Ishikawa (cell line): ENCODE measurements at regions not wholly inside any gene's neighbourhood (a gene's known extent, or its start where the extent isn't known, plus 50 kb on each side); places are given as distances from the start of the nearest gene placed in this dataset.

ENCODE experiments used
- CEBPB ChIP-seq: IDR thresholded peaks from 2 replicates; pipeline ENCODE4 v1.6.1; 2012
- CREB1 ChIP-seq: IDR thresholded peaks from 2 replicates; pipeline ENCODE4 v1.6.1; 2012; ENCODE audit warnings: low read depth
- EGR1 ChIP-seq: IDR thresholded peaks from 2 replicates; pipeline ENCODE4 v1.6.1; 2012
- EP300 ChIP-seq: IDR thresholded peaks from 2 replicates; pipeline ENCODE4 v1.6.1; 2012; ENCODE audit warnings: borderline replicate concordance
- FOXM1 ChIP-seq: IDR thresholded peaks from 2 replicates; pipeline ENCODE4 v1.6.1; 2012; ENCODE audit warnings: low read depth, borderline replicate concordance
- NFIC ChIP-seq: IDR thresholded peaks from 2 replicates; pipeline ENCODE4 v1.6.1; 2012
- RAD21 ChIP-seq: IDR thresholded peaks from 2 replicates; pipeline ENCODE4 v1.6.1; 2012; ENCODE audit warnings: low read depth
- TAF1 ChIP-seq: IDR thresholded peaks from 2 replicates; pipeline ENCODE4 v1.6.1; 2012; ENCODE audit warnings: low read depth, mild to moderate bottlenecking
- TCF12 ChIP-seq: IDR thresholded peaks from 2 replicates; pipeline ENCODE4 v1.6.1; 2012; ENCODE audit warnings: low read depth
- TEAD4 ChIP-seq: IDR thresholded peaks from 2 replicates; pipeline ENCODE4 v1.6.1; 2012
- YY1 ChIP-seq: IDR thresholded peaks from 2 replicates; pipeline ENCODE4 v1.6.1; 2012; ENCODE audit warnings: low read depth
- ZBTB7A ChIP-seq: IDR thresholded peaks from 2 replicates; pipeline ENCODE4 v1.6.1; 2012; ENCODE audit warnings: low read depth
- TF ChIP-seq, protein P1 (sequence below): IDR thresholded peaks from 2 replicates; pipeline ENCODE4 v1.6.1; 2012; ENCODE audit warnings: low read depth, mild to moderate bottlenecking
- TF ChIP-seq, protein P2 (sequence below): IDR thresholded peaks from 2 replicates; pipeline ENCODE4 v1.6.1; 2012
- TF ChIP-seq, protein P3 (sequence below): IDR thresholded peaks from 2 replicates; pipeline ENCODE4 v1.6.1; 2012

DNA sequence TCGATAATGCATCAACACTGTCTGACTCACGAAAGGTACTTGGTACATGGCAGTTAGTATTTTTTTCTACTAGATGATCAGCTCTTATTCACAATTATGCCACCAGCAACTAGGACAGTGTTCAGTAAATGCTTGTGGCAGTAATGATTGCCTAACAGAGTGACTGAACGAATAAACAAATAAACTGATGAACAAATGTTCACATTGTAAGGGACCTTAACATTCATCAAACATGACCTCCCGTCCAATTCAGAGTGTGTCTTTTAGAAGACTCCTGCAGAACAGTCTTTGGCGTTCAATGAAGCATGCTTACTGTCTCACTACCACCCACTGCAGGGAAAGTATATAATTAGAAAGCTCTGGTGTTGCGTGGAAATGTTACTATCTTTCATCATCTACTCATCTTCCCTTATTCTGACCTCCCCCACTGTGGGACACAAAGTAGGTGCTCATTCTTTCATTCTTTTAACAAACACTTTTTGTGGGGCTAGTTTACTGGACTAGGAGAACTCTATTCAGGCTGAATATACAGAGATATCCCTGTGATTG, 319.3 kb downstream of the RAB28 start:
- no peak for TF ChIP-seq CEBPB
- TF ChIP-seq EP300, result no peak
- TF ChIP-seq, protein P1, sequence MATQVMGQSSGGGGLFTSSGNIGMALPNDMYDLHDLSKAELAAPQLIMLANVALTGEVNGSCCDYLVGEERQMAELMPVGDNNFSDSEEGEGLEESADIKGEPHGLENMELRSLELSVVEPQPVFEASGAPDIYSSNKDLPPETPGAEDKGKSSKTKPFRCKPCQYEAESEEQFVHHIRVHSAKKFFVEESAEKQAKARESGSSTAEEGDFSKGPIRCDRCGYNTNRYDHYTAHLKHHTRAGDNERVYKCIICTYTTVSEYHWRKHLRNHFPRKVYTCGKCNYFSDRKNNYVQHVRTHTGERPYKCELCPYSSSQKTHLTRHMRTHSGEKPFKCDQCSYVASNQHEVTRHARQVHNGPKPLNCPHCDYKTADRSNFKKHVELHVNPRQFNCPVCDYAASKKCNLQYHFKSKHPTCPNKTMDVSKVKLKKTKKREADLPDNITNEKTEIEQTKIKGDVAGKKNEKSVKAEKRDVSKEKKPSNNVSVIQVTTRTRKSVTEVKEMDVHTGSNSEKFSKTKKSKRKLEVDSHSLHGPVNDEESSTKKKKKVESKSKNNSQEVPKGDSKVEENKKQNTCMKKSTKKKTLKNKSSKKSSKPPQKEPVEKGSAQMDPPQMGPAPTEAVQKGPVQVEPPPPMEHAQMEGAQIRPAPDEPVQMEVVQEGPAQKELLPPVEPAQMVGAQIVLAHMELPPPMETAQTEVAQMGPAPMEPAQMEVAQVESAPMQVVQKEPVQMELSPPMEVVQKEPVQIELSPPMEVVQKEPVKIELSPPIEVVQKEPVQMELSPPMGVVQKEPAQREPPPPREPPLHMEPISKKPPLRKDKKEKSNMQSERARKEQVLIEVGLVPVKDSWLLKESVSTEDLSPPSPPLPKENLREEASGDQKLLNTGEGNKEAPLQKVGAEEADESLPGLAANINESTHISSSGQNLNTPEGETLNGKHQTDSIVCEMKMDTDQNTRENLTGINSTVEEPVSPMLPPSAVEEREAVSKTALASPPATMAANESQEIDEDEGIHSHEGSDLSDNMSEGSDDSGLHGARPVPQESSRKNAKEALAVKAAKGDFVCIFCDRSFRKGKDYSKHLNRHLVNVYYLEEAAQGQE, result no peak
- TF ChIP-seq EGR1, result no peak
- TF ChIP-seq FOXM1, result no peak
- TF ChIP-seq, protein P2, sequence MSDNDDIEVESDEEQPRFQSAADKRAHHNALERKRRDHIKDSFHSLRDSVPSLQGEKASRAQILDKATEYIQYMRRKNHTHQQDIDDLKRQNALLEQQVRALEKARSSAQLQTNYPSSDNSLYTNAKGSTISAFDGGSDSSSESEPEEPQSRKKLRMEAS, result no peak
- TF ChIP-seq TCF12, result no peak
- TF ChIP-seq YY1, result no peak
- no peak for TF ChIP-seq TEAD4
- no peak for TF ChIP-seq CREB1
- TF ChIP-seq, protein P3, sequence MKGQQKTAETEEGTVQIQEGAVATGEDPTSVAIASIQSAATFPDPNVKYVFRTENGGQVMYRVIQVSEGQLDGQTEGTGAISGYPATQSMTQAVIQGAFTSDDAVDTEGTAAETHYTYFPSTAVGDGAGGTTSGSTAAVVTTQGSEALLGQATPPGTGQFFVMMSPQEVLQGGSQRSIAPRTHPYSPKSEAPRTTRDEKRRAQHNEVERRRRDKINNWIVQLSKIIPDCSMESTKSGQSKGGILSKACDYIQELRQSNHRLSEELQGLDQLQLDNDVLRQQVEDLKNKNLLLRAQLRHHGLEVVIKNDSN, result no peak
- TF ChIP-seq ZBTB7A, result no peak
- TF ChIP-seq RAD21, result no peak
- TF ChIP-seq NFIC, result no peak
- TF ChIP-seq TAF1, result no peak

DNA sequence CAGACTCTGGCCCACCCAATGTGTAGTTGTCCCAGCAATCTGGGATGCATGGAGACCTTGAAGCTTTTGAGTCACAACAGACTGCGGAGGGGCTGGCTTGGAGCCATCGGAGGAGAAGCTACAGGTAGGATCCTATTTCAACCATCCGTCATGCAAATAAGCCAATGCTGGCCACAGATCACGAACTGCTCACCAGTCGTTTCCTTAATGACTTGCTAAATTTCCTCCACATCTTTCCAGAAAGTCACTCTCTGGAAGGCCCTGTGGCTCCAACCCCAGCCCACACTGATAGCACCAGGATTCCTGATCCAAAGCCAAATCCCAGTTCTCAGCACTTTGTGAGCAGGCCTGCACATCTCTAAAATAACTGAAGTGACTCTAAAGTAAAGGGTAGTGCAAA, 321.3 kb downstream of the RAB28 start:
- TF ChIP-seq EGR1 (no peak), NFIC (peak; percentile 29; the same call in 1 of the 2 replicates), EP300 (no peak), TAF1 (no peak), FOXM1 (no peak)
- TF ChIP-seq, protein P3, result no peak
- TF ChIP-seq, protein P1, result no peak

DNA sequence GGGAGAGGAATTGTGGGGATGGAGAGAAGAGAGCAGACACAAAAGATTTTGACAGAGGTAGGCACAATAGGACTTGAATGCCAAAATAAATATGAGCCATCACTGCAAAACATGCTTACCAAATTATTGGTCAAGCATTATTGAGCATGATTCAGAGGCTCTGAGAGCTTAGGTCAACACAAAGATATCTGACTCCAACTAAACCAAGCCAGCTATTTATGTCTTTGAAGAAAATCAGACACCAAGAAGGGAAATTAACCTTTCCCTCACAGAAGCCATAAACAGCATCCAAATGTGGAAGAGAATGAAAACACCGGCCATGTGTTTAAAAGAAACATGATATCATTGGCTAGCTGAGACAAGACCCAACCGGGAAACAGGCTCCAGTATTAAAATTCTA, 323.2 kb downstream of the RAB28 start:
- TF ChIP-seq NFIC, result peak; percentile 21; the same call in 1 of the 2 replicates
- TF ChIP-seq CREB1, result no peak

DNA sequence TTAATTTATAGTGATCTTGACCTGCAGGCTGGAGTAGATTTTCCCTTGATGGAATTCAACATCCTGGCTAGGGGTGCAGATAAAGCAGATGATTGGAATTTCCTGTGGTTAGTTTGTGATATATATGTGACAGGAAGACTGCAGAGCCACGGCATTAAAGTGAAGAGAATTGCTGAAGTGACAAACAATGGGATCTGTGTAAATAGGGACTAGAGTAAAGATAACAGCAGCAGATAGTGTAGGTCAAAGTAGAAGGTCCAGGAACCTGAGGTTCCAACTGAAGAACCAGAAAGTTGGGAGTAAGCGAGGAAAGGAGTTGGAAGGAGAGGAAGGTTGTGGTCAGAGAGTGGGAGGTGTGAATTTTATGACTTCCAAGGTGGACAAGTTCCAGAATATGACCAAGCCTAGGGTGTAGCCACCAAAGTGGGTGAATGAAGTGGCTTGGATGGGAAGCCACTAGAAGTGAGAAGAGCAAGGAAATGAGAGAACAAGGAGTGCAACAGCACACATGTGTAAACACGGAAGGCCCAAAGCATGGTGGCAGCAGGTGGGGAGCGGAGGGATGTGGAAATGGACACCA, 325.0 kb downstream of the RAB28 start:
- TF ChIP-seq NFIC, result no peak
- no peak for TF ChIP-seq EP300
- TF ChIP-seq FOXM1, result no peak
- no peak for TF ChIP-seq YY1
- no peak for TF ChIP-seq TCF12
- TF ChIP-seq, protein P3, result no peak
- TF ChIP-seq, protein P1, result no peak
- TF ChIP-seq CREB1, result no peak
- no peak for TF ChIP-seq ZBTB7A
- no peak for TF ChIP-seq CEBPB
- TF ChIP-seq EGR1, result no peak
- no peak for TF ChIP-seq TAF1
- TF ChIP-seq RAD21, result no peak
- TF ChIP-seq, protein P2, result no peak
- TF ChIP-seq TEAD4, result no peak
